ENCODE measurements at regions not wholly inside any gene's neighbourhood (a gene's known extent, or its start where the extent isn't known, plus 50 kb on each side); places are given as distances from the start of the nearest gene placed in this dataset.

- no peak for TF ChIP-seq POLR2A (IDR thresholded peaks at IDR 0.05)
- no peak for TF ChIP-seq CTCF (IDR thresholded peaks at IDR 0.05)
Measured at GRCh38 chr17:54180950-54181349, 358.2 kb downstream of the KIF2B start.

All from right lobe of liver (tissue), 4 donors.